ENCODE measurements at regions not wholly inside any gene's neighbourhood (a gene's known extent, or its start where the extent isn't known, plus 50 kb on each side); places are given as distances from the start of the nearest gene placed in this dataset.
A peak's percentile ranks its signal among the peaks of the same experiment; 100 is the strongest.

DNA sequence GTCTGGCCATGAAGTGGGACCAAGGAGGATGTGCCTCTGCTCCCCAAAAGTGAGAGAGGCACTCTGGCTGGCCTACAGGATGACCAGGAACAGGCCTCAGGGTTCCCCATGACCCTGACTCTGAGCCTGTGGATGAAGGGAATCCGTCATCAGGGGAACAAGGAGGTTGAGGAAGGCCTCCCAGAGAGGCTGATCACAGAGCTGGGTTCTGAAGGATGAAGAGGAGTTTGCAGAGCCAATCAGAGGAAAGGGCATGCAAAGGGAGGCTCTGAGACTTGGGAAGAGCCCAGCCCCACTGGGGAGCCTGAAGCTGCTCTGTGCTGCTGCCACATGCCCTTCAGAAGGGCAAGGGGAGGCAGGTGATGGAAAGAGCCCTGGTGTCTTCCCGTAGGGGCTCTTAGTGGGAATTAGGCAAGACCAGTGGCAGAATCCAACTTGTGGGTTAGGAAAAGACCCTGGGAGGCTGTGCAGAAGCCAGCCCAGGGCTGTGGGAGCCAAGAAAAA is 141.3 kb upstream of the ID2 start:
- DNase-seq (ENCODE audit: insufficient read length, low spot score) (no peak), FAIRE-seq (no peak)

GRCh38 chr2:8541223-8541622 is 140.6 kb upstream of the ID2 start:
- no peak for FAIRE-seq
- DNase-seq (ENCODE audit: insufficient read length, low spot score) = no peak

DNA sequence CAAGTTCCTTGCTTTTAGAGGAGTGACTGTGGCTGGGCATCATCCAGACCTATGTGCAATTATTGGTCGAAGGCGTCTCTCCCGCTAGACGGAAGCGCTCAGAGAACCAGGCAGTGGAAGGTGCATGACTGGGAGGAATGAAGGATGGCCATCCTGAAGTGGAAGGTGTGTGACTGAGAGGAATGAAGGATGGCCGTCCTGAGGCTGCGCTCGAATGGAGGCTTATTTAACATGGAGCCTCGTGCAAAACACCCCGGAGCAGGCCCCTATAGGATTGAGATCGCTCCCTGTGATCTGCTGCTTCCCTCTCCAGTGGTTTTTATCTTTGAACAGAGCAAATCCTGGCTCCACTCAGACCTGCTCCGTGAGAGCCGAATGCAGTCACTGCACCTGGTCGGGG is 140.2 kb upstream of the ID2 start:
- FAIRE-seq (no peak), DNase-seq (ENCODE audit: insufficient read length, low spot score) (no peak)

GRCh38 chr2:8542381-8543059 is 139.3 kb upstream of the ID2 start:
- no peak for FAIRE-seq
- DNase-seq (ENCODE audit: insufficient read length, low spot score) = no peak

DNA sequence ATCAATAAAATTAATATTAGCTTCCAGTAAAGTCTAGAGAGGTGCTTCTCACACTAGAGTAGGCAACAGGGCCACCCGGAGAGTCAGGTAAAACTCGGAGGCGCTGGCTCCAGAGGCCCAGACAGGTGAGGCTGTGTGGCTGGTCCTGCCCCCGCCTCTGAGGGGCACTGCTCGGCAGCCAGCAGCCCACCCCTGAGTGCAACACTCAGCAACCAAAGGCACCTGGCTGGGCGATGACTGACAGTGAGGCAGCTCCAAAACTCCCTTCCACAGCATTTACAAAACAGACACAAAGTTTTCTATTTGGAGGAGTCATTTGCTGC is 138.8 kb upstream of the ID2 start:
- no peak for FAIRE-seq
- DNase-seq (ENCODE audit: insufficient read length, low spot score) = no peak

GRCh38 chr2:8543383-8544170 is 138.3 kb upstream of the ID2 start:
- FAIRE-seq = peak; percentile 48

DNA sequence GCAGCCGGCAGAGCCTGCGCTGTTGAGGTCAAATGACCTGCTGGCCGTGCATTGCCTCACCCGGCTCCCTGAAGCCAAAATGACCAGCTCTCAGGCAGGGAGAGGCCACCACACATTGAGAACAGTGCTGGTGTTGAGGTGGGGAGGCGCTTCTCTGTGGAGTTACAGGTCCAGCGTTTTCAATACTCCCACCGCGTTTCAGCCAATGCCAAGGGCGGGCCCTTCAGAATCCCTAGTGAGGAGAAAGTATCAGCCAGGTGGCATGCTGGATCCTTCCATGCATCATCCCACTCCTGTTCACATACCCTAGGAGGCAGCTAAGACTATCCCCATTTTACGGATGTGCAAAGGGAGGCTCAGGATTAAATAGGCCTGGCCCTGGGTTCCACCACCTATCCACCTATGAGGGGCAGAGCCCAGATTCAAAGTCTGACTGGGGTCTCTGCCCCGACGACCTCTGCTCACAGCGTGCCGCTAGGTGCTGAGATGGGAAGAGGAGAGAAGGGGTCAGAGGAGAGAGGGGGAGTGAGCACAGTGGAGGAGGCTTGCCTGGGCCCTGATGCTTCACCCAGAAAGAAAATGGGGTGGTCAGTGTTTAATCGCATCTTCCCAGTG is 137.6 kb upstream of the ID2 start:
- FAIRE-seq = no peak
- no peak for DNase-seq (ENCODE audit: insufficient read length, low spot score)

More at GRCh38 chr2:8543383-8544170, 138.3 kb upstream of the ID2 start:
- peak; percentile 83 for DNase-seq (ENCODE audit: insufficient read length, low spot score)

- DNase-seq (ENCODE audit: insufficient read length, low spot score) (peak; percentile 85), FAIRE-seq (peak; percentile 74)
These were observed 136.8 kb upstream of the ID2 start for GRCh38 chr2:8544786-8545694.

GRCh38 chr2:8545695-8546611 is 135.9 kb upstream of the ID2 start:
- DNase-seq (ENCODE audit: insufficient read length, low spot score) (no peak), FAIRE-seq (no peak)

DNA sequence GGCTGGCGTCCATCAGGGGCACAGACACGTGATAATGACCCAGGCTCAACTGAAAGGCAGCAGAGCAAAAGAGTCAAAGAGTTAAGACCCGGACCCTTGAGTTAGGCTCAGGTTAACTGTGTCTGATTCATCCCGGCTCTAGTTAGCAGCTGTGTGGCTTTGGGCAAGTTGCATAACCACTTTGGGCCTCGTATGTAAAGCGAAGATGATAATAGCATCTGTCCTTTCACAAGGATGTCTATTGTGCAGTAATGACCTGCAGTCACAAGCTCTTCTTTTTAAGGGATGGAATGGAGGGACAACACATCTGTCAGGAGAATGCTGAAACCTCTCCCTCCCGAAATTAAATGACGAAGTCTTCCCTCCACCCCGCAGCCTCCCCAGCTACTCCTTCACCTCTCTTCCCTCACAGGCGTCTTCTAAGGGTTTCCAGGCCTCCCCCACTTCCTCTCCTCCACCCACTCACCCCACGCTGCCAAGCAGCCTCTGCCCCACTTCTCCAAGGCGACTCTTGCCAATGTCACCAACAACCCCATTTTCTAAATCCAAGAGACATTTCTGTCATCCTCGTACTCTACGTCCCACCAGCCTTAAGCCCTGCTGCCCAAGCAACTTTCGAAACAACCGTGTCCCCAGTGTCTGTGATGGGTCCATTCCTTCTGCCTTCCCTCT is 135.1 kb upstream of the ID2 start:
- DNase-seq (ENCODE audit: insufficient read length, low spot score) = no peak
- FAIRE-seq = peak; percentile 9

DNA sequence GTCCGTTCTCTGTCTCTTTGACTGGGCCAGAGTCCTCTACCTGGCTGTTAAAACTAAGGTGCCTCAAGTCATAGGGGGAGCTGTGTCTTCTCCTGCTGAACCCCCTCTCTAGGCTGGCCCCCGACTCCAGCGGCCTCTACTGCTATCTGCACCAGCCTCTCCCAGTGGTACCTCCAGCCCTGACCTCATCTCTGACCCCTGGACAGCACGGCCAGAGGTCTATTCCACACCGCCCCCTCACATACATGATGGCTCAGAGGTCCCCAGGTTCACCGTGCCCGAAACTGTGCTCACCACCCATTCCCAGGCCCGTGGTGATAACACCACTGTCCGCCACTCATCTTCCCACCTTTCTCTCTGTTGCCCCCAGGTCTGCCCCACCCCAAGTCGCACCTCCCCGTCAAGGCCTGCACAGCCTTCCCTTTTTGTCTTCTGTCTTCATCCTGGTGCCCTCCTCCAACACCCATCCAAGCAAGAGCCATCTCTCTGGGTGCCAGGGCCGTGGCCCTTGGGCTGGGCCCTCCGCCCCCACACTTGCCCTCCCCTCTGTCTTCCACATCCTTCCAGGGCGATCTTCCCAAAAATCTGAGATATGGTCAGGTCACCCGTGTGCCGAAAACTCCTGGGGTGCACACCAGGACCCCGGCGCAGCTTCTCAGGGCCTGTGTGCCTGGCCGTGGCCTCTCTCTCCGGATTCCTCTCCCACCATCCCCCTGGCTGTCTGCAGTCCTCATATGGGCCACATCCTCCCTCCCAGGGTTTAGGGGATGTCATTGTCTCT is 134.4 kb upstream of the ID2 start:
- DNase-seq (ENCODE audit: insufficient read length, low spot score) (no peak), FAIRE-seq (no peak)

DNA sequence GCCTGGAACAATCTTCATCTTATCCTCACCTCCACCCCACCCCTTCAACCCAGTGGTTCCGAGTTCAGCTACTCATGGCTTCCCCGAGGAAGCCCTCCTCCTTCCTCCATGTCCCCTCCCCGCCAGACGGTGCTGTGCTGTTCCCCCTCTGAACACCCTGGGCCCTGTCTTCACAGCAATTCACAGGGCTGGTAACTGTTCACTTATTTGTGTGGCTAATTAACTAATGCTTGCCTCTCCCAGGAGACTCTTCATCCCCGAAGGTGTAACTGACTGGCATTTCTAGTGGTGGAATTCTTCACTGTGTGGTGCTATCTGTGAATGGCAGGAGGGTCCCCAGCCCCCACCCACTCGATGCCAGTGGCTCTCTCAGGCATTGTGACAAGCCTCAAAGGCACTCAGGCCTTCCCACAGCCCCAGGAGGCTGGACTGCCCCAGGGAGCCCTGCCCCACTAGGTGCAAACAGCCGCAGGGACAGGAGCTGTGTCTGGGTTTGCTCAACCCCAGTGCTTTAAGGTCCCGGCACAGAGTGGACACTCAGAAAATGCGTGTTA is 133.7 kb upstream of the ID2 start:
- DNase-seq (ENCODE audit: insufficient read length, low spot score) (no peak), FAIRE-seq (no peak)

DNA sequence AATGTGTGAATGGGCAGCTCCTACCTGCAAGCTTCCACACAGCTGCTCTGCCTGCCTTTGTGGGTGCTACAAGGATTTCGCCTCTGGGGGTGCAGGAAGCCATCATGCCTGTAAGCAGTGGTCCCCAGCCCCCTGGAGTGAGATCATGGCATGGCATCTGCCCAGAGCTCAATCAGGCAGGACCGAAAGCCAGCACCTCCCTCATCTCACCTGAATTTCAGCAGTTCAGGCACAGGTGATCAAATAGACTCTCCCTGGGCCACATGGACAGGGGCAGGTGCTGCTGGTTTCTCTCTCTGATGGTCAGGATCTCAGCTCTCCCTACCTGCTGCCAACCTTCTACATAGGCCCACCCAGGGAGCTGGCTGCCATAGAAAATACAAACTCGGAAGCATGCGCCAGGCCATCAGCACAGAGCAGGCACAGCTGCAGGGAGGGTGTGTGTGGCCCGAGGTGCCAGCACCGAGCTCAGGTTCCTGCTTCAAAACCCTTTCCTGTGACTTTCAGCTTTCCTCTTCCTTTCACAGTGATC is 133.2 kb upstream of the ID2 start:
- FAIRE-seq (no peak), DNase-seq (ENCODE audit: insufficient read length, low spot score) (no peak)

GRCh38 chr2:8549273-8549922 is 132.5 kb upstream of the ID2 start:
- FAIRE-seq (no peak), DNase-seq (ENCODE audit: insufficient read length, low spot score) (no peak)

GRCh38 chr2:8549942-8550341 is 131.9 kb upstream of the ID2 start:
- DNase-seq (ENCODE audit: insufficient read length, low spot score) = no peak
- no peak for FAIRE-seq

DNA sequence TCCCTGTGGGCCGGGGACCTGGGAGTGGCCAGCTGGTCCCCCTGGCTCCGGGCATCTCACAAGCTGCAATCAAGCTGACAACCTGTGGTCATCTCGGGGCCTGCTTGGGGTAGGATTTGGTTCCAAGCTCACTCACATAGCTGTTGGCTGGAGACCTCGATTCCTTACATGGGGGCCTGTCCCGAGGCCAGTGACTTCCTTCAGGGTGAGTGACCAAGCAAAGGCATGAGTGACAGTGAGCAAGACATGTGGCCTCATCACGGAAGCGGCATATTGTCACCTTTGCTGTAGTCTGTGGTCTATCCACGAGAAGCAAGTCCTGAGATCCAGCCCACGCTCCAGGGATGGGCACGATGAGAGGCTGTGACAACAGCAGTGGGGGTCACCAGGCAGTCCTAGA is 131.4 kb upstream of the ID2 start:
- FAIRE-seq = no peak
- no peak for DNase-seq (ENCODE audit: insufficient read length, low spot score)

DNA sequence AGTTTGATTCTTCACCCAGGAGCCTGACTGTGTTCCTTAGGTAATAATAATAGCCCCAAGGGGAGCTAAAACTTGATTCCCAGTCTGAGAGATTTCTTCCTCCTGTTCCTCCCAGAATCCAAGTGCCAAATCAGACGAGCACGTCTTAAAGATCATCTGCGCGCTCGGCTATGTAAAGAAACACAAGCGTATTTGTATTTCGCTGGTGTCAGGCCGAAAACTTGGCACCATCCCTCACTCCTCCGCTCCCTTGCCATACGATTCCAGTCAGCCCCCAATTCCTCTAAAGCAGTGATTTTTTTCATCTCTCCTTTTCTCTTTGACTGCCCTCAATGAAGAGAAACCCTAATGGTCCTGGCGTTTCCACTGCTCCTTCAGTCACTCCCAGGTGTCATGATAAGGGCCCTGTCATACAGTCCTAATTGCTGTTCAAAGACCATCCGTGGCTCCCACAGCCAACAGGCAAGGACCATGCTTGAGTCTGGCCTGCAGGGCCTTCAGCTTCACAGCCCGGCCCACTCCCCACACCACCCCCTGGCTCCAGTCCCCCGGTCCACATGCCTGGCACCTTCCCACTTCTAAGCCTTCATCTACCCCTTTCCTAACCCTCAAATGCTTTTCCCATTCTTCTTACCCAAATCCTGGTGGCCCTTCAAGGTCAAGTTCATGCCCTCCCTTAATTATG is 130.8 kb upstream of the ID2 start:
- DNase-seq (ENCODE audit: insufficient read length, low spot score) (no peak), FAIRE-seq (no peak)
